Stomach (tissue), 8 donors: ENCODE measurements at regions not wholly inside any gene's neighbourhood (a gene's known extent, or its start where the extent isn't known, plus 50 kb on each side); places are given as distances from the start of the nearest gene placed in this dataset.

Source experiments
- DNase-seq, 2 donors: peaks; one replicate each; pipeline versions ENCODE4 v3.0.0 to v3.0.0-alpha.2; 2013 to 2019
- H3K27ac ChIP-seq, 5 donors: fragments of 200-600 bp in 4 of 5; sonication (generic) in 4 of 5; one replicate each; pipeline ENCODE4 v1.5.1; 2013 to 2019; ENCODE audit warnings: mild to moderate bottlenecking in 1 of 5, moderate library complexity in 1 of 5
- H3K27me3 ChIP-seq, 3 donors: fragments of 200-600 bp; sonication (generic); one replicate each; pipeline ENCODE4 v1.5.1; 2017 to 2019; ENCODE audit warnings: mixed run types in 1 of 3
- H3K36me3 ChIP-seq, 4 donors: fragments of 200-600 bp; sonication (generic); 1 replicate in 3 of 4; 2 replicates in 1 of 4; pipeline ENCODE4 v1.5.1; 2016 to 2019
- H3K4me1 ChIP-seq, 4 donors: fragments of 200-600 bp; sonication (generic); one replicate each; pipeline ENCODE4 v1.5.1; 2016 to 2019
- H3K4me3 ChIP-seq, 4 donors: fragments of 200-600 bp; sonication (generic) in 3 of 4; one replicate each; pipeline ENCODE4 v1.5.1; 2016 to 2019; ENCODE audit warnings: mild to moderate bottlenecking in 1 of 4
- H3K9me3 ChIP-seq, 4 donors: fragments of 200-600 bp; sonication (generic); one replicate each; pipeline ENCODE4 v1.5.1; 2016 to 2019
- CTCF ChIP-seq, 7 experiments: fragments of 450-650 bp in 4 of 7; fragments of 200-600 bp in 3 of 7; sonication (generic) in 3 of 7; IDR thresholded peaks; one replicate each; pipeline ENCODE4 v1.5.1; 2016 to 2019; ENCODE audit warnings: antibody characterized with exemption in 7 of 7, control low read depth in 2 of 7, mild to moderate bottlenecking in 1 of 7
- EP300 ChIP-seq: sonication (generic); formaldehyde crosslinking; IDR thresholded peaks from one replicate; pipeline ENCODE4 v1.6.1; 2017; ENCODE audit warnings: antibody characterized with exemption
- POLR2A ChIP-seq, 4 donors: fragments of 450-650 bp; IDR thresholded peaks; one replicate each; pipeline ENCODE4 v1.6.1; 2016; ENCODE audit warnings: antibody characterized with exemption in 4 of 4, control low read depth in 2 of 4, mild to moderate bottlenecking in 1 of 4, moderate library complexity in 1 of 4
- POLR2AphosphoS5 ChIP-seq, 3 donors: sonication (generic); formaldehyde crosslinking; IDR thresholded peaks; one replicate each; pipeline ENCODE4 v1.6.1; 2016; ENCODE audit warnings: antibody characterized with exemption in 3 of 3
- WGBS, 5 donors: extraction: QIAGEN DNeasy Blood & Tissue Kit in 3 of 5; methylation state at CpG; one replicate each; pipeline versions ENCODE4 v1.1.5 to v1.1.7; 2013 to 2018; 5-methylcytosine and 5-hydroxymethylcytosine counted together
- intact Hi-C: fragments of 100-400 bp; cut with DNase I; formaldehyde crosslinking; loops from one replicate; pipeline ENCODE4 v1.15.1; 2023; ENCODE audit warnings: low total_unique reads
- donor health status: healthy with polysubstance abuse.
- donor health status: Bipolar disorder and iron deficiency.
- donor health status: healthy.

GRCh38 chr7:45494885-45495284 lies 79.3 kb upstream of the ADCY1 start:
- Histone ChIP-seq H3K27me3 (peaks cover 0 to 7% (median 0%) of the 10 kb centered on the region in 3 donors), H3K9me3 (peaks cover 0 to 7% (median 2%) of the 10 kb centered on the region in 4 donors), H3K27ac (no peak overlapping the region), H3K4me1 (no peaks in the 10 kb centered on the region), H3K36me3 (no peaks in the 10 kb centered on the region), H3K4me3 (no peak overlapping the region)
- DNase-seq: no peak
- intact Hi-C loops: no loop called here
- 44 to 54% (median 52%) methylated on average over 5 to 7 of the region's 7 CpGs for WGBS, 5 donors
- TF ChIP-seq POLR2A (IDR thresholded peaks at IDR 0.05): no peak

- DNase-seq: no peak
- H3K4me3 ChIP-seq: no peak overlapping the region
- H3K27ac ChIP-seq: no peak overlapping the region
- no peaks in the 10 kb centered on the region for H3K4me1 ChIP-seq
- H3K9me3 ChIP-seq: peaks cover 0 to 7% (median 2%) of the 10 kb centered on the region in 4 donors
- TF ChIP-seq POLR2AphosphoS5 (IDR thresholded peaks at IDR 0.05) (no peak), POLR2A (IDR thresholded peaks at IDR 0.05) (no peak), EP300 (no peak), CTCF (IDR thresholded peaks at IDR 0.05) (no peak)
- intact Hi-C loops: no loop called here
- H3K27me3 ChIP-seq: peaks cover 0 to 7% (median 0%) of the 10 kb centered on the region in 3 donors
- no peaks in the 10 kb centered on the region for H3K36me3 ChIP-seq
- WGBS, 5 donors: 74 to 92% (median 86%) methylated on average over 3 of the region's 3 CpGs
Observed at GRCh38 chr7:45495618-45496017, 78.5 kb upstream of the ADCY1 start.

- no peak for DNase-seq
- Histone ChIP-seq H3K36me3 (no peaks in the 10 kb centered on the region), H3K27me3 (peaks cover 0 to 3% (median 0%) of the 10 kb centered on the region in 3 donors), H3K4me1 (no peaks in the 10 kb centered on the region), H3K4me3 (no peak overlapping the region), H3K9me3 (peaks cover 0 to 11% (median 3%) of the 10 kb centered on the region in 4 donors), H3K27ac (no peak overlapping the region)
- intact Hi-C loops: no loop called here
- 61 to 87% (median 80%) methylated on average over 2 of the region's 2 CpGs for WGBS, 5 donors
- TF ChIP-seq EP300: no peak
- no peak for TF ChIP-seq CTCF (IDR thresholded peaks at IDR 0.05)
- TF ChIP-seq POLR2AphosphoS5 (IDR thresholded peaks at IDR 0.05): no peak
- no peak for TF ChIP-seq POLR2A (IDR thresholded peaks at IDR 0.05)
Observed at GRCh38 chr7:45500257-45500656, 73.9 kb upstream of the ADCY1 start.

- Histone ChIP-seq H3K4me1 (no peaks in the 10 kb centered on the region), H3K4me3 (no peak overlapping the region), H3K27ac (no peak overlapping the region), H3K27me3 (no peaks in the 10 kb centered on the region), H3K9me3 (peaks cover 0 to 25% (median 12%) of the 10 kb centered on the region in 4 donors), H3K36me3 (no peaks in the 10 kb centered on the region)
- intact Hi-C loops: no loop called here
- no peak for DNase-seq
- WGBS, 5 donors: 44 to 67% (median 64%) methylated on average over 2 of the region's 2 CpGs
- no peak for TF ChIP-seq EP300
- TF ChIP-seq POLR2A (IDR thresholded peaks at IDR 0.05): no peak
- no peak for TF ChIP-seq POLR2AphosphoS5 (IDR thresholded peaks at IDR 0.05)
- TF ChIP-seq CTCF (IDR thresholded peaks at IDR 0.05): no peak
Observed at GRCh38 chr7:45501791-45502190, 72.4 kb upstream of the ADCY1 start.

GRCh38 chr7:45506059-45506458 lies 68.1 kb upstream of the ADCY1 start:
- Histone ChIP-seq H3K4me3 (no peak overlapping the region), H3K27ac (no peak overlapping the region), H3K9me3 (peaks cover 0 to 44% (median 29%) of the 10 kb centered on the region in 4 donors), H3K4me1 (no peaks in the 10 kb centered on the region), H3K27me3 (no peaks in the 10 kb centered on the region), H3K36me3 (no peaks in the 10 kb centered on the region)
- no peak for DNase-seq
- TF ChIP-seq CTCF (IDR thresholded peaks at IDR 0.05) (no peak), EP300 (no peak), POLR2A (IDR thresholded peaks at IDR 0.05) (no peak), POLR2AphosphoS5 (IDR thresholded peaks at IDR 0.05) (no peak)
- WGBS, 5 donors: 63 to 84% (median 81%) methylated on average over 1 of the region's 1 CpG
- intact Hi-C loops: no loop called here
